GM23338 (cell line): ENCODE measurements at regions not wholly inside any gene's neighbourhood (a gene's known extent, or its start where the extent isn't known, plus 50 kb on each side); places are given as distances from the start of the nearest gene placed in this dataset.

Experiments
- ATAC-seq: fragments of 200-7000 bp; cut with Tn5 transposase; 3 replicates; pipeline ENCODE4 v1.9.1; 2020
- DNase-seq: peaks from one replicate; pipeline ENCODE4 v3.0.0-alpha.2; 2015; ENCODE audit warnings: low spot score
- H2AFZ ChIP-seq: fragments of 200-600 bp; sonication (generic); 2 replicates; pipeline ENCODE4 v1.8.0; 2016; ENCODE audit warnings: antibody characterized with exemption, mild to moderate bottlenecking, moderate library complexity
- H3F3A ChIP-seq: fragments of 200-600 bp; sonication (generic); replicated peaks from 2 replicates; pipeline ENCODE4 v1.8.0; 2017; ENCODE audit warnings: antibody characterized with exemption, mixed run types, low read depth
- H3K27ac ChIP-seq: fragments of 200-600 bp; sonication (generic); 2 replicates; pipeline ENCODE4 v1.6.1; 2016; ENCODE audit warnings: low read depth
- H3K27me3 ChIP-seq: fragments of 200-600 bp; sonication (generic); 2 replicates; pipeline ENCODE4 v1.8.0; 2016; ENCODE audit warnings: mild to moderate bottlenecking, mixed run types, moderate library complexity; ENCODE audit not compliant: insufficient read depth
- H3K36me3 ChIP-seq: fragments of 200-600 bp; sonication (generic); 2 replicates; pipeline ENCODE4 v1.8.0; 2016; ENCODE audit warnings: mild to moderate bottlenecking; ENCODE audit not compliant: insufficient read depth
- H3K4me1 ChIP-seq: fragments of 200-600 bp; sonication (generic); 2 replicates; pipeline ENCODE4 v1.8.0; 2016; ENCODE audit warnings: mild to moderate bottlenecking, moderate library complexity; ENCODE audit not compliant: insufficient read depth
- H3K4me2 ChIP-seq: fragments of 200-600 bp; sonication (generic); 2 replicates; pipeline ENCODE4 v1.7.1; 2017; ENCODE audit warnings: mixed run types
- H3K4me3 ChIP-seq: fragments of 200-600 bp; sonication (generic); 2 replicates; pipeline ENCODE4 v1.6.1; 2016; ENCODE audit warnings: mixed run types
- H3K79me2 ChIP-seq: fragments of 200-600 bp; sonication (generic); replicated peaks from 2 replicates; pipeline ENCODE4 v1.8.0; 2017; ENCODE audit warnings: mild to moderate bottlenecking; ENCODE audit not compliant: insufficient read depth
- H3K9me2 ChIP-seq: fragments of 200-600 bp; sonication (generic); 2 replicates; pipeline ENCODE4 v1.8.0; 2017; ENCODE audit not compliant: insufficient read depth
- H4K20me1 ChIP-seq: fragments of 200-600 bp; sonication (generic); replicated peaks from 2 replicates; pipeline ENCODE4 v1.8.0; 2017; ENCODE audit warnings: mild to moderate bottlenecking; ENCODE audit not compliant: insufficient read depth
- H3K27ac Mint-ChIP-seq: 2 replicates; pipeline ENCODE4 v1.8.0; 2020; ENCODE audit warnings: inconsistent platforms, mild to moderate bottlenecking, moderate library complexity, mixed read lengths
- H3K27me3 Mint-ChIP-seq: 3 replicates; pipeline ENCODE4 v1.8.0; 2022; ENCODE audit warnings: low read depth, mild to moderate bottlenecking, moderate library complexity, mixed read lengths, inconsistent platforms; ENCODE audit not compliant: insufficient read depth, poor library complexity
- H3K36me3 Mint-ChIP-seq: 3 replicates; pipeline ENCODE4 v1.8.0; 2021; ENCODE audit warnings: low read depth, mild to moderate bottlenecking, inconsistent platforms, moderate library complexity, mixed read lengths
- H3K4me1 Mint-ChIP-seq: 3 replicates; pipeline ENCODE4 v1.8.0; 2020; ENCODE audit warnings: mild to moderate bottlenecking, inconsistent platforms, mixed read lengths
- H3K4me3 Mint-ChIP-seq: 3 replicates; pipeline ENCODE4 v1.8.0; 2021; ENCODE audit warnings: moderate library complexity, mild to moderate bottlenecking, inconsistent platforms, mixed read lengths
- H3K9me3 Mint-ChIP-seq: 3 replicates; pipeline ENCODE4 v1.8.0; 2020; ENCODE audit warnings: moderate library complexity, mild to moderate bottlenecking, inconsistent platforms, mixed read lengths
- CREB1 ChIP-seq: fragments of 250-450 bp; sonication (Bioruptor Pico); IDR thresholded peaks from 2 replicates; pipeline ENCODE4 v1.5.0; 2020; ENCODE audit warnings: low read depth, mild to moderate bottlenecking, moderate library complexity
- CTCF ChIP-seq, 2 experiments: fragments of 200-600 bp in 1 of 2; sonication (generic) in 1 of 2; conservative IDR thresholded peaks; 2 replicates each; pipeline versions ENCODE4 v1.5.1 to v1.6.1; 2016 to 2017; ENCODE audit warnings: antibody characterized with exemption in 2 of 2, low read depth in 2 of 2, mild to moderate bottlenecking in 2 of 2, moderate library complexity in 1 of 2
- EZH2phosphoT487 ChIP-seq: fragments of 200-600 bp; sonication (generic); IDR thresholded peaks from one replicate; pipeline ENCODE4 v1.8.1; 2018; ENCODE audit warnings: antibody characterized with exemption; ENCODE audit not compliant: unreplicated experiment
- JUNB ChIP-seq: IDR thresholded peaks from one replicate; pipeline ENCODE4 v1.6.1; 2016; ENCODE audit warnings: antibody characterized with exemption; ENCODE audit not compliant: unreplicated experiment
- NANOG ChIP-seq: IDR thresholded peaks from 2 replicates; pipeline ENCODE4 v1.6.1; 2016; ENCODE audit warnings: antibody characterized with exemption, borderline replicate concordance
- POLR2AphosphoS5 ChIP-seq: IDR thresholded peaks from 2 replicates; pipeline ENCODE4 v1.6.1; 2016; ENCODE audit warnings: antibody characterized with exemption, low read depth
- REST ChIP-seq: IDR thresholded peaks from one replicate; pipeline ENCODE4 v1.6.1; 2018; ENCODE audit warnings: antibody characterized with exemption; ENCODE audit not compliant: unreplicated experiment
- ZNF114 ChIP-seq: fragments of 250-450 bp; sonication (Bioruptor Pico); IDR thresholded peaks from 2 replicates; pipeline ENCODE4 v1.5.0; 2020; ENCODE audit warnings: mild to moderate bottlenecking, moderate library complexity
- ZNF331 ChIP-seq: fragments of 250-450 bp; sonication (Bioruptor Pico); IDR thresholded peaks from 2 replicates; pipeline ENCODE4 v1.5.0; 2020; ENCODE audit warnings: low read depth, mild to moderate bottlenecking, moderate library complexity
- ZNF462 ChIP-seq: fragments of 250-450 bp; sonication (Bioruptor Pico); IDR thresholded peaks from 2 replicates; pipeline ENCODE4 v1.5.0; 2020; ENCODE audit warnings: mild to moderate bottlenecking, moderate library complexity

- Histone ChIP-seq H3F3A (no peaks in the 10 kb centered on the region), H3K36me3 (no peaks in the 10 kb centered on the region), H3K27ac (no peak overlapping the region), H3K27me3 (no peaks in the 10 kb centered on the region), H3K9me2 (no peaks in the 10 kb centered on the region), H3K4me1 (no peaks in the 10 kb centered on the region), H3K4me2 (no peak overlapping the region), H2AFZ (no peak overlapping the region), H3K79me2 (no peaks in the 10 kb centered on the region), H4K20me1 (no peaks in the 10 kb centered on the region; the same call in 1 of the 2 replicates), H3K4me3 (no peak overlapping the region)
- no peak for TF ChIP-seq CREB1 (CRISPR knock-in tag)
- TF ChIP-seq NANOG = no peak
- TF ChIP-seq CTCF (conservative IDR thresholded peaks at IDR 0.05; ENCODE audit: low read depth in 2 of 2) = no peak
- no peak for TF ChIP-seq ZNF331 (CRISPR knock-in tag)
- TF ChIP-seq EZH2phosphoT487 = no peak
- TF ChIP-seq ZNF114 (CRISPR knock-in tag) = no peak
- H3K9me3 Mint-ChIP-seq = peaks cover 8% of the 10 kb centered on the region
- DNase-seq = no peak
- H3K27ac Mint-ChIP-seq = no peak overlapping the region
- H3K36me3 Mint-ChIP-seq = peaks cover 6% of the 10 kb centered on the region
- H3K4me3 Mint-ChIP-seq = no peak overlapping the region
- peaks cover 14% of the 10 kb centered on the region for H3K4me1 Mint-ChIP-seq
- peaks cover 4% of the 10 kb centered on the region for H3K27me3 Mint-ChIP-seq
- no peak for ATAC-seq
Observed at GRCh38 chr4:4782969-4783368, 76.5 kb upstream of the MSX1 start.

GRCh38 chr4:4781936-4782707, 77.3 kb upstream of the MSX1 start:
- Mint-ChIP-seq H3K27me3 (peaks cover 5% of the 10 kb centered on the region), H3K4me3 (no peak overlapping the region), H3K27ac (no peak overlapping the region), H3K4me1 (peaks cover 14% of the 10 kb centered on the region), H3K9me3 (no peaks in the 10 kb centered on the region; the same call in 2 of the 3 replicates), H3K36me3 (no peaks in the 10 kb centered on the region; the same call in 2 of the 3 replicates)
- ATAC-seq = no peak
- Histone ChIP-seq H3K9me2 (no peaks in the 10 kb centered on the region), H3K4me1 (no peaks in the 10 kb centered on the region), H3K4me3 (no peak overlapping the region), H3K79me2 (no peaks in the 10 kb centered on the region), H3K27ac (no peak overlapping the region), H3K27me3 (no peaks in the 10 kb centered on the region), H4K20me1 (no peaks in the 10 kb centered on the region; the same call in 1 of the 2 replicates), H3K4me2 (no peak overlapping the region), H3F3A (no peaks in the 10 kb centered on the region), H3K36me3 (no peaks in the 10 kb centered on the region), H2AFZ (no peak overlapping the region)
- no peak for DNase-seq
- TF ChIP-seq ZNF462 = no peak
- TF ChIP-seq JUNB = no peak
- TF ChIP-seq POLR2AphosphoS5 = no peak
- no peak for TF ChIP-seq REST
